ENCODE measurements at regions not wholly inside any gene's neighbourhood (a gene's known extent, or its start where the extent isn't known, plus 50 kb on each side); places are given as distances from the start of the nearest gene placed in this dataset.
"Not testable (repeated sequence)": the region's sequence is repeated elsewhere in the genome, so short reads cannot be mapped to it uniquely, and the experiment has no call there.

- DNase-seq (ENCODE audit: low spot score) = no peak
- no peak for ATAC-seq
These were observed 350.9 kb downstream of the C12orf75 start for GRCh38 chr12:105681341-105681740.

- DNase-seq (ENCODE audit: low spot score); ATAC-seq: not testable (repeated sequence)
These were observed 352.3 kb downstream of the C12orf75 start for GRCh38 chr12:105682821-105683220.

- not testable (repeated sequence) for DNase-seq (ENCODE audit: low spot score); ATAC-seq
These were observed 353.3 kb downstream of the C12orf75 start for GRCh38 chr12:105683836-105684235.

- DNase-seq (ENCODE audit: low spot score) (no peak), ATAC-seq (no peak)
These were observed 367.6 kb downstream of the C12orf75 start for GRCh38 chr12:105698075-105698474.

GRCh38 chr12:105699209-105699608 is 368.7 kb downstream of the C12orf75 start:
- DNase-seq (ENCODE audit: low spot score) (no peak), ATAC-seq (no peak)

GRCh38 chr12:105704787-105705186 is 374.3 kb downstream of the C12orf75 start:
- DNase-seq (ENCODE audit: low spot score) = no peak
- no peak for ATAC-seq

- no peak for ATAC-seq
- no peak for DNase-seq (ENCODE audit: low spot score)
These were observed 374.7 kb downstream of the C12orf75 start for GRCh38 chr12:105705235-105705634.

- ATAC-seq = peak; percentile 91
- DNase-seq (ENCODE audit: low spot score) = peak; percentile 52
These were observed 375.3 kb downstream of the C12orf75 start for GRCh38 chr12:105705765-105706164.

GRCh38 chr12:105706321-105706972 is 376.0 kb downstream of the C12orf75 start:
- ATAC-seq (no peak), DNase-seq (ENCODE audit: low spot score) (no peak)

GRCh38 chr12:105706973-105707334 is 376.5 kb downstream of the C12orf75 start:
- ATAC-seq (no peak), DNase-seq (ENCODE audit: low spot score) (no peak)

GRCh38 chr12:105713606-105714305 is 383.3 kb downstream of the C12orf75 start:
- ATAC-seq (no peak), DNase-seq (ENCODE audit: low spot score) (no peak)

GRCh38 chr12:105716621-105717020 is 386.1 kb downstream of the C12orf75 start:
- ATAC-seq = no peak
- no peak for DNase-seq (ENCODE audit: low spot score)

GRCh38 chr12:105721051-105721825 is 390.7 kb downstream of the C12orf75 start:
- ATAC-seq = no peak
- DNase-seq (ENCODE audit: low spot score) = no peak

- DNase-seq (ENCODE audit: low spot score) (no peak), ATAC-seq (no peak)
These were observed 391.4 kb downstream of the C12orf75 start for GRCh38 chr12:105721891-105722290.

GRCh38 chr12:105723066-105723465 is 392.6 kb downstream of the C12orf75 start:
- ATAC-seq = no peak
- no peak for DNase-seq (ENCODE audit: low spot score)

- DNase-seq (ENCODE audit: low spot score) (no peak), ATAC-seq (no peak)
These were observed 393.0 kb downstream of the C12orf75 start for GRCh38 chr12:105723494-105723893.

GRCh38 chr12:105724641-105725040 is 394.1 kb downstream of the C12orf75 start:
- no peak for DNase-seq (ENCODE audit: low spot score)
- no peak for ATAC-seq

GRCh38 chr12:105725054-105725453 is 394.6 kb downstream of the C12orf75 start:
- ATAC-seq = no peak

GRCh38 chr12:105729181-105729771 is 398.8 kb downstream of the C12orf75 start:
- ATAC-seq = no peak
- DNase-seq (ENCODE audit: low spot score) = no peak

More at GRCh38 chr12:105725054-105725453, 394.6 kb downstream of the C12orf75 start:
- no peak for DNase-seq (ENCODE audit: low spot score)

- DNase-seq (ENCODE audit: low spot score) (no peak), ATAC-seq (no peak)
These were observed 399.4 kb downstream of the C12orf75 start for GRCh38 chr12:105729926-105730325.

- ATAC-seq = no peak
- no peak for DNase-seq (ENCODE audit: low spot score)
These were observed 403.1 kb downstream of the C12orf75 start for GRCh38 chr12:105733579-105733978.

Measured in left lobe of liver (tissue), 2 donors.